Dermis blood vessel endothelial cell (primary cell): ENCODE measurements at regions not wholly inside any gene's neighbourhood (a gene's known extent, or its start where the extent isn't known, plus 50 kb on each side); places are given as distances from the start of the nearest gene placed in this dataset.
"Not testable (repeated sequence)": the region's sequence is repeated elsewhere in the genome, so short reads cannot be mapped to it uniquely, and the experiment has no call there.

ENCODE experiments used
- DNase-seq: peaks from one replicate; pipeline ENCODE4 v3.0.0; 2010

GRCh38 chr5:162209005-162209605 lies 141.5 kb downstream of the GABRG2 start:
- no peak for DNase-seq

GRCh38 chr5:162214551-162214950 lies 147.0 kb downstream of the GABRG2 start:
- DNase-seq, result no peak

DNA sequence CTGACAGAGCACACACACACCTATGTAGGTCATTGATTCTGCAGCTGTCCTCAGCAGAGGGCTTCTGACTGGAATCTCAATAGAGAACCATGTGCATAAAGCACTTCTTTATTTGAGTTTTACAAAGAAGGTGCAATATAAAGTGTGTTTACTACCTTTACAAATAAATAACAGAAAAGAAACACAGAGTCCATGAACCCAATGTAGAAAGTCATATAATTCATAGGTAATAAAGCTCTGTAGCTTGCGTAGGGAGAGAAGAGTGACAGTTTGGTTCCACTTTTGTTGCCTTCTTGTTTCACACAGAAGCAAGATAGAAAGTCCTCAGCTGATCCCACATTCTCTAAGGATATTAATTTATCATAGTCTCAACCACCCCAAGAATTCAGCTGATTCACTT lies 149.5 kb downstream of the GABRG2 start:
- DNase-seq, result no peak

GRCh38 chr5:162221910-162222309 lies 154.3 kb downstream of the GABRG2 start:
- DNase-seq, result no peak

- DNase-seq, result no peak
Observed at GRCh38 chr5:162227075-162227474, 159.5 kb downstream of the GABRG2 start.

- no peak for DNase-seq
Observed at GRCh38 chr5:162230348-162230747, 162.8 kb downstream of the GABRG2 start.

- no peak for DNase-seq
Observed at GRCh38 chr5:162231522-162231921, 163.9 kb downstream of the GABRG2 start.

DNA sequence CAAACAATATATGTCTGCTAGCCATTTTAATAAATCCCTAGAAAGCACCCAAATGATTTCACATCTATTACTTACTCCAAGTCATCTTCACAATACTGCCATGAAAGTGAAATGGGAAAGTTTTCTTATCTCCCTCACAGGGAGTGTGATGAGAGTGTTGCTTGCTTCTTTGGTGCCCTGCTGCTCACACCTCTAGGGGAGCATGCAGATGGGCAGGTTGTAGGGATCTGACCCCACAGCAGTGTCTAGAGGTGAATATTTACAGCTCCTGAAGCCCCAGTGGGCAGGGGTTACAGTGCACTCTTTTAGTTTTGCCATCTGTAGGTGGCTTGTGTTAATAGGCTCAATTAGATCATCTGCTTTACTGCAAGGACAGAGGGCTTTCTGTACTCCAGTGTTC lies 173.2 kb downstream of the GABRG2 start:
- DNase-seq, result no peak

DNA sequence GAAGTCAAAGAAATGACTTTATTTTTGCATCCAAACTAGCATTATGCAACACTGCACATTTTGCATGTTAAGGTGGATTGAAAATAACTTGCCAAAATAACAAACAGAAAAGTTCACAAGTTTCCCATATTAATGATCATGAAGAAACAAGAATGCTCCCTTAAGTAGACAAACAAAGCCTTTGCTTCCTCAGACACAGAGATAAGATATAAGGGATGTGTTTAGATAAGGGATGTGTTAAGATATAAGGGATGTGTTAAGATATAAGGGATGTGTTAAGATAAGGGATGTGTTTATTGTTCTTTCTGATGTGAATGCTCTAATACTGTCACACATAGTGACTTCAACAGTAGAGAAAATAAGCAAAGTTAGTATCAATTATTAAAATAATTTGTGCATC lies 174.8 kb downstream of the GABRG2 start:
- no peak for DNase-seq

DNA sequence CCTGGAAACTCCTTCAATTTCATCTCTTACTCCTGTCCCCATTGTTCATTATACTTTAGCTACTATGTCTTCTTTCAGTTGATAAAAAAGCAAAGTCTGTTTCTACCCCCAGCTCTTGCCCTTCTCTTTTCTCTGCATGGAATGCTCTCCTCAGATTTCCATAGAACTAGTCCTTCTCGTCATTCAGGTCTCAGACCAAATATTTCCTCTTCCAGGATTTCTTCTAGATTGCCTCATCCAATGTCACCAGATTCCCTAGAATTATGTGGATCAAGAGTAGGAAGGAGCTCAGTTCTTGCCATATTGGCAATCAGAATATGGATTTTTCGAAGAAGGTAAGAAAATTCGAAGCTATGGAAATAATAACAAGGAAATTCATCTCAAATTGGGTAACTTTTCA lies 176.1 kb downstream of the GABRG2 start:
- DNase-seq, result no peak

- DNase-seq, result no peak
Observed at GRCh38 chr5:162248107-162248713, 180.6 kb downstream of the GABRG2 start.

- DNase-seq, result no peak
Observed at GRCh38 chr5:162256711-162257110, 189.1 kb downstream of the GABRG2 start.

GRCh38 chr5:162268694-162269481 lies 201.3 kb downstream of the GABRG2 start:
- no peak for DNase-seq

- no peak for DNase-seq
Observed at GRCh38 chr5:162272417-162272816, 204.8 kb downstream of the GABRG2 start.

GRCh38 chr5:162274679-162275078 lies 207.1 kb downstream of the GABRG2 start:
- DNase-seq, result no peak

DNA sequence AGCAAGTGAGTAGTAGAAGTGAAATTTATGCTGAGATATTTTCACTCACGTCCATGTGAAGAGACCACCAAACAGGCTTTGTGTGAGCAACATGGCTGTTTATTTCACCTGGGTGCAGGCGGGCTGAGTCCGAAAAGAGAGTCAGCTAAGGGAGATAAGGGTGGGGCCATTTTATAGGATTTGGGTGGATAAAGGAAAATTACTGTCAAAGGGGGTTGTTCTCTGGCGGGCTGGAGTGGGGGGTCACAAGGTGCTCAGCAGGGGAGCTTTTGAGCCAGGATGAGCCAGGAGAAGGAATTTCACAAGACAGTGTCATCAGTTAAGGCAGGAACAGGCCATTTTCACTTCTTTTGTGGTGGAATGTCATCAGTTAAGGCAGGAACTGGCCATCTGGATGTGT lies 207.8 kb downstream of the GABRG2 start:
- not testable (repeated sequence) for DNase-seq

DNA sequence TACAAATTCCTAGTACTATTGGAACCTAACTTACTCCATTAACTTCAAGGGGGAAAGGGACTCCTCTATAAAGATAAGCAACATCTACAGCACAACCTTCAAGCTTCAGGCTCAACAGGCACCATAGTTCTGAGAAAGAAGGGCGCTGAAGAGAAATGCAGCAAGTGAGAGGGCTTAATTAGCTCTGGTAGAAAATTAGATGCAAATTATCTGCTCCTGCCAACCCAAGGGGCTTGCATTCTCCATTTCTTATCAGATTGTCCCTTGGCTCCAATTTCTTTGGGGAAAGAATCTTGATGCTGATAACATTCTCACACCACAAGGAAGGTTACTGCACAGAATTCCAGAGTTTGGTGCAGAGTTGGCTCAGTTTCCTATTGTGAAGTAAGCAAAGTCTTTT lies 214.6 kb downstream of the GABRG2 start:
- DNase-seq, result no peak

GRCh38 chr5:162283609-162284008 lies 216.0 kb downstream of the GABRG2 start:
- DNase-seq, result no peak

DNA sequence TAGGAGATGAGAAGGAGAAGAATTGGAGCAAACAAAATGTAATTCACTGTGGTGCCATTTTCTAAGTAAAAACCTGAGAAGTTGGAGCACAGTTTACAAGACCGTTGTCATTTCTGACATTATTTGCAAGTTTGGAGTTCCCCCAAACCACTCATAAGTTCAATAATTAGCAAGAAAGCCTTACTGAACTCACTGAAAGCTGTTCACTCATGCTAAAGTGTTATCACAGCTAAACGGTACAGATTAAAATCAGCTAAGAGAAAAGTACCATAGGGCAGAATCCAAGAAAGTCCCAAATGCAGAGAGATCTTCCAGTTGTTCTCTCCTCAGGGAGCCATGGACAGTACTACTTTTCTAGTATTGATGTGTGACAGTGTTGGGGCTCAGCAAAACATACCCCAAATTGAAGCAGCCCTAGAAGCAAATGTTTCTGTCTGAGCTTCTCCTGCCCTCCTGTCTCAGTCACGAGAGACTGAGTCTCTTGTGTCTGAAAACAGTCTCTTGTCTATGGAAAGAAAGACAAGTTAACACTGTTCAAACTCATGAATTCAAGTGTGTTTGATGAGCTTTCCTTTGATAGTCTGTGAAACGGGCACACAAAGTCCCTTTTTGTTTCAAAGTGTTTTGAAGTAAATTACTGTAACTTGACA lies 221.2 kb downstream of the GABRG2 start:
- DNase-seq, result no peak

- DNase-seq, result no peak
Observed at GRCh38 chr5:162289489-162289888, 221.9 kb downstream of the GABRG2 start.

DNA sequence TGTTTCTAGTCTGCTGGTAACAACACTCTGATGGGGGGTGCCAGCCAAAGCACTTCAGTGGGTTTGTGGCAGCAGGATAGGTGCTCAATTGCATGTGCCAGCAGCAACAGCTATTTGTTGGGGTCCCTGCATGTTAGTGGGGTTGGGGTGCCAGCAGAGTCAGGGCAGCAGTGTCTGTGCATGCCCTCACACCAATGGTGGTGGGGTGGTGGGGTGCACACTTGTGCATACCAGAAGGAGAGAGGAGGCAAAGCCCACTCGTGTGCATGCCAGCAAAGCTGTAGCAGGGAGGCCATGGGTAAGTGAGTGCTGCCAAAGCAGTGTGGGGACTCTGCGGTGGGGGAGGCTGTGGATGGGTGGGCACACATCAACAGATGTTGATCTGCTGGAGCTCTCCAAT lies 232.2 kb downstream of the GABRG2 start:
- DNase-seq, result no peak

DNA sequence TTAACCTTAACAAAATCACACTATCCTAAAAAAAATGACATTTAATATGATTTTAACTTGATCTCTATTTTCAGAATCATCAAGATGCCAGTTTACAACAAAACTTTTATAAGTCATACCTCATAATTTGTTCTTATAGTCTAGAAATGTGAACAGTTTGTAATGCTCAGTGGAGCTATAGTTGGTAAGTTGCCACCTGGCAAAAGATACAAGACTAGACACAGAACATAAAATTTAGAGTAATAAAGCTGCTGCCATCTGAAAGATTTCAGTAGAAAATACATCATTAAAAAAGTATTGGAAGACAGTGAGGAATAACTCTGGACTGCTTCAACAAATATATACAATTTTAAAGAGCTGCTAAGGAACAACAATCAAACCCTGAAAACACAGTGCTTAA lies 233.8 kb downstream of the GABRG2 start:
- DNase-seq, result no peak

DNA sequence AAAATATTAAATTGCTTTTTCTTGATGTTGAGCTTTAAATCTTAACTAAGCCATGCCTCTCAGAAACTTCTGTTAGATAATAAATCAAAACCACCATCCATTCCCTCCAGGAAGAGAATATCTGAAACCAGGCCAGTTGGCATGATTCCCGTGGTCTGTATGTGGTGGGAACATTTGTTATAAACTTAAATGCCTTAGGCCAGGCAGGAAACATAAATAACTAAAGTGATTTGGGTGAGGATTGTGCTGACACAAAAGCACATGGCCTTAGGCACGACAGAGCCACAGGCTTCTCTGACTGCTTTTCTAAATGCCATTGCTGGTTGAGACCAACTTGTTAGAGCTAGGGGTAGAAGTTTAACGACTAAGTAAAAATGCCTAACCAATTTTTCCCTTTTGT lies 255.9 kb downstream of the GABRG2 start:
- DNase-seq, result no peak

DNA sequence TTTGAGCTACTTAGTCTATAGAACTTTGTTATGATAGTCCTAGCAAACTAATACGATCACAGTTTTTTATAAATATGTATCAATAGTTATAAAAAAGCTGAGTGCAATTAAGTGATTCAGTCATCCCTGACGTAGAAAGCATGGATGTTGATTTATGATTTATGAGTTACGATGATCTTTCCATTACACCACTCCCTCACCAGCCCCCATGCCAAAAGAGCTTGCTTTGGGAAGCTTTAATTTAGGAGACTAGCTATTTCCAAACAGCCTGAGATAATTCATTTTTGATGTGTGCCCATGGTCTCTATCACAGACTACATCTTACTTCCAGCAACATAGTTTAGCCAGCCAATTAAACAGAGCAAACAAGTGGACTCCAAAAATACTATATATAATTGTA lies 256.8 kb downstream of the GABRG2 start:
- DNase-seq, result no peak
